K562 (cell line): ENCODE measurements at regions not wholly inside any gene's neighbourhood (a gene's known extent, or its start where the extent isn't known, plus 50 kb on each side); places are given as distances from the start of the nearest gene placed in this dataset.
A peak's percentile ranks its signal among the peaks of the same experiment; 100 is the strongest.
"Not testable (repeated sequence)": the region's sequence is repeated elsewhere in the genome, so short reads cannot be mapped to it uniquely, and the experiment has no call there.

ENCODE experiments used
- ATAC-seq: fragments of 200-7000 bp; cut with Tn5 transposase; 3 replicates; pipeline ENCODE4 v1.9.1; 2020; ENCODE audit warnings: moderate library complexity
- BruUV-seq: library from RNA; stranded (reverse); fragments of 400-500 nt; replicated peaks from 2 replicates; lab custom pipeline; 2021; lab: Mats Ljungman, UMichigan
- CTCF ChIA-PET: fragments of 300-600 bp; formaldehyde crosslinking; extraction: SDS; loops from one replicate; lab custom pipeline; 2021; ENCODE audit warnings: low intra/inter-chr PET ratio; lab: Yijun Ruan, JAX
- POLR2A ChIA-PET: fragments of 300-600, 350-650 bp; sonication (Branson Sonifier 250); formaldehyde crosslinking; extraction: SDS; loops from one replicate; lab custom pipeline; 2021; ENCODE audit warnings: antibody characterized with exemption, inconsistent platforms; lab: Yijun Ruan, JAX
- DNase-seq, 4 experiments: peaks; one replicate each; pipeline versions ENCODE4 v3.0.0 to v3.0.0-alpha.2; 2011 to 2018; ENCODE audit warnings: low spot score in 3 of 4, mixed read lengths in 3 of 4; ENCODE audit errors: extremely low read depth in 1 of 4
- FAIRE-seq: peaks from 2 replicates; lab custom pipeline; 2011; peaks lifted over from hg19 to GRCh38; lab: Jason Lieb, UNC
- H2AFZ ChIP-seq: 2 replicates; pipeline ENCODE4 v1.6.0; 2011; ENCODE audit warnings: low read depth, low read length, control low read depth, inconsistent platforms
- H3K27ac ChIP-seq: fragments of 200-600 bp; 3 replicates; pipeline ENCODE4 v1.8.0; 2011; ENCODE audit warnings: low read depth, mild to moderate bottlenecking, control low read depth, inconsistent platforms, low read length, moderate library complexity, mixed read lengths; ENCODE audit errors: extremely low read depth
- H3K27me3 ChIP-seq, 2 experiments: fragments of 300-600 bp in 1 of 2; 2 replicates in 1 of 2; 3 replicates in 1 of 2; pipeline versions ENCODE4 v1.6.0 to v1.8.0; 2011; ENCODE audit warnings: inconsistent platforms in 2 of 2, low read length in 2 of 2, mild to moderate bottlenecking in 1 of 2, mixed read lengths in 1 of 2, moderate library complexity in 1 of 2; ENCODE audit not compliant: control insufficient read depth in 2 of 2, insufficient read depth in 2 of 2
- H3K36me3 ChIP-seq: fragments of 300-600 bp; 3 replicates; pipeline ENCODE4 v1.8.0; 2011; ENCODE audit warnings: mild to moderate bottlenecking, low read length, inconsistent platforms; ENCODE audit not compliant: control insufficient read depth, insufficient read depth
- H3K4me1 ChIP-seq, 2 experiments: fragments of 200-600 bp in 1 of 2; replicated peaks in 1 of 2; 2 replicates in 1 of 2; 3 replicates in 1 of 2; pipeline versions ENCODE4 v1.5.1 to v1.8.0; 2011; ENCODE audit warnings: inconsistent platforms in 2 of 2, low read length in 2 of 2, mild to moderate bottlenecking in 1 of 2, mixed read lengths in 1 of 2, moderate library complexity in 1 of 2; ENCODE audit not compliant: control insufficient read depth in 2 of 2, insufficient read depth in 2 of 2
- H3K4me2 ChIP-seq: 2 replicates; pipeline ENCODE4 v1.6.1; 2011; ENCODE audit warnings: low read length, control low read depth, inconsistent platforms, mixed read lengths; ENCODE audit not compliant: insufficient read depth
- H3K4me3 ChIP-seq: fragments of 200-600 bp; sonication (generic), shearing (Covaris generic); 2 replicates; pipeline ENCODE4 v1.5.1; 2016; ENCODE audit warnings: control low read depth, inconsistent platforms
- H3K79me2 ChIP-seq: fragments of 200-600 bp; 3 replicates; pipeline ENCODE4 v1.8.0; 2011; ENCODE audit warnings: low read length, inconsistent platforms; ENCODE audit not compliant: control insufficient read depth, insufficient read depth
- H3K9ac ChIP-seq, 2 experiments: 2 replicates each; pipeline versions ENCODE4 v1.6.0 to v1.6.1; 2011; ENCODE audit warnings: low read depth in 2 of 2, low read length in 2 of 2, control low read depth in 1 of 2, inconsistent platforms in 1 of 2, mild to moderate bottlenecking in 1 of 2, mixed read lengths in 1 of 2; ENCODE audit not compliant: insufficient read depth in 1 of 2
- H3K9me1 ChIP-seq: one replicate; pipeline ENCODE4 v1.6.0; 2011; ENCODE audit warnings: inconsistent platforms, mild to moderate bottlenecking, low read length, moderate library complexity; ENCODE audit not compliant: control insufficient read depth, insufficient read depth
- H3K9me3 ChIP-seq: replicated peaks from 2 replicates; pipeline ENCODE4 v1.5.1; 2011; ENCODE audit warnings: low read depth, low read length, inconsistent platforms; ENCODE audit not compliant: control insufficient read depth, insufficient read depth
- H4K20me1 ChIP-seq: replicated peaks from 2 replicates; pipeline ENCODE4 v1.6.1; 2011; ENCODE audit warnings: low read length, inconsistent platforms, mixed read lengths; ENCODE audit not compliant: control insufficient read depth, insufficient read depth
- ZNF507 ChIP-seq: conservative IDR thresholded peaks from 2 replicates; pipeline ENCODE4 v1.6.1; 2017; ENCODE audit warnings: missing genetic modification characterization, missing compliant biosample characterization
- WGBS: fragments of 100-300 bp; shearing (Covaris generic); methylation state at CpG from one replicate; pipeline ENCODE4 v1.1.6; 2016; ENCODE audit warnings: low coverage, mixed read lengths; ENCODE audit not compliant: insufficient coverage; ENCODE audit errors: missing lambda C conversion rate; 5-methylcytosine and 5-hydroxymethylcytosine counted together
- in situ Hi-C: fragments of 300-500 bp; cut with MboI; formaldehyde crosslinking; loops from 4 replicates; pipeline ENCODE4 v1.15.0; 2018; ENCODE audit warnings: inconsistent platforms, mixed read lengths
- intact Hi-C: fragments of 100-400 bp; cut with micrococcal nuclease; formaldehyde crosslinking; loops from 2 replicates; pipeline ENCODE4 v1.14.2; 2022

- BruUV-seq, POLR2A ChIA-PET, H3K36me3 ChIP-seq, H3K9ac ChIP-seq, ATAC-seq, H3K79me2 ChIP-seq, H3K9me1 ChIP-seq, H3K4me2 ChIP-seq, CTCF ChIA-PET, H3K9me3 ChIP-seq, intact Hi-C loops, H3K4me3 ChIP-seq, H3K27ac ChIP-seq, H3K27me3 ChIP-seq, FAIRE-seq, H3K4me1 ChIP-seq, DNase-seq, H4K20me1 ChIP-seq, H2AFZ ChIP-seq, in situ Hi-C loops: not testable (repeated sequence)
- peak; percentile 91 for TF ChIP-seq ZNF507
- 21% methylated on average over 1 of the region's 1 CpG for WGBS
Observed at GRCh38 chr5:29190398-29190797, 2003.1 kb upstream of the CDH6 start.

GRCh38 chr5:29186380-29186779, 2007.1 kb upstream of the CDH6 start:
- DNase-seq, H2AFZ ChIP-seq, H3K4me3 ChIP-seq, H3K27me3 ChIP-seq, H3K36me3 ChIP-seq, H3K4me2 ChIP-seq, H4K20me1 ChIP-seq, H3K9me3 ChIP-seq, POLR2A ChIA-PET, H3K27ac ChIP-seq, CTCF ChIA-PET, intact Hi-C loops, FAIRE-seq, H3K9ac ChIP-seq, H3K9me1 ChIP-seq, in situ Hi-C loops, H3K4me1 ChIP-seq, H3K79me2 ChIP-seq, BruUV-seq, ATAC-seq: not testable (repeated sequence)
- 30% methylated on average over 1 of the region's 5 CpGs for WGBS
